DOHH2 (cell line): ENCODE measurements at regions not wholly inside any gene's neighbourhood (a gene's known extent, or its start where the extent isn't known, plus 50 kb on each side); places are given as distances from the start of the nearest gene placed in this dataset.

Experiments
- H3F3A ChIP-seq: fragments of 200-600 bp; sonication (generic), shearing (Covaris generic); 2 replicates; pipeline ENCODE4 v1.6.0; 2016; ENCODE audit warnings: antibody characterized with exemption, mild to moderate bottlenecking; ENCODE audit not compliant: control insufficient read depth, insufficient read depth
- H3K27ac ChIP-seq: fragments of 200-600 bp; sonication (generic); 2 replicates; pipeline ENCODE4 v1.5.1; 2014; ENCODE audit warnings: low read depth, mild to moderate bottlenecking, low read length, moderate library complexity
- H3K27me3 ChIP-seq: fragments of 200-600 bp; sonication (generic); 2 replicates; pipeline ENCODE4 v1.6.1; 2014; ENCODE audit warnings: mild to moderate bottlenecking, low read length, mixed read lengths; ENCODE audit not compliant: control insufficient read depth
- H3K36me3 ChIP-seq: fragments of 200-600 bp; sonication (generic); 2 replicates; pipeline ENCODE4 v1.6.1; 2014; ENCODE audit warnings: mild to moderate bottlenecking, low read length, moderate library complexity, mixed read lengths; ENCODE audit not compliant: control insufficient read depth
- H3K4me1 ChIP-seq: fragments of 200-600 bp; sonication (generic); 2 replicates; pipeline ENCODE4 v1.6.1; 2014; ENCODE audit warnings: mild to moderate bottlenecking, low read length, mixed read lengths; ENCODE audit not compliant: control insufficient read depth
- H3K4me2 ChIP-seq: fragments of 200-600 bp; sonication (generic); 2 replicates; pipeline ENCODE4 v1.6.0; 2014; ENCODE audit warnings: mild to moderate bottlenecking, low read length, moderate library complexity
- H3K4me3 ChIP-seq: fragments of 200-600 bp; sonication (generic); 2 replicates; pipeline ENCODE4 v1.5.1; 2014; ENCODE audit warnings: mild to moderate bottlenecking, low read length, mixed read lengths
- H3K79me2 ChIP-seq: fragments of 200-600 bp; sonication (generic); 2 replicates; pipeline ENCODE4 v1.6.1; 2014; ENCODE audit warnings: mild to moderate bottlenecking, low read length, mixed read lengths; ENCODE audit not compliant: control insufficient read depth
- H3K9me2 ChIP-seq: fragments of 200-600 bp; sonication (generic); replicated peaks from 2 replicates; pipeline ENCODE4 v1.6.1; 2014; ENCODE audit warnings: mild to moderate bottlenecking, low read length, mixed read lengths; ENCODE audit not compliant: control insufficient read depth
- H3K9me3 ChIP-seq: fragments of 200-600 bp; sonication (generic); 2 replicates; pipeline ENCODE4 v1.6.1; 2014; ENCODE audit warnings: antibody characterized with exemption, low read length, mixed read lengths; ENCODE audit not compliant: control insufficient read depth, insufficient read depth
- H4K20me1 ChIP-seq: fragments of 200-600 bp; sonication (generic); 2 replicates; pipeline ENCODE4 v1.6.0; 2014; ENCODE audit warnings: low read depth, mild to moderate bottlenecking, antibody characterized with exemption, low read length, moderate library complexity; ENCODE audit not compliant: control insufficient read depth, insufficient read depth
- EZH2phosphoT487 ChIP-seq: fragments of 200-600 bp; sonication (generic); IDR thresholded peaks from 2 replicates; pipeline ENCODE4 v1.6.1; 2017; ENCODE audit warnings: borderline replicate concordance, mild to moderate bottlenecking, antibody characterized with exemption, low read length, moderate library complexity, mixed read lengths
- TF ChIP-seq, protein P1 (sequence below): fragments of 200-600 bp; sonication (generic); IDR thresholded peaks from one replicate; pipeline ENCODE4 v1.5.1; 2014; ENCODE audit warnings: antibody characterized with exemption, mild to moderate bottlenecking, low read depth, low read length; ENCODE audit not compliant: poor library complexity, severe bottlenecking

DNA sequence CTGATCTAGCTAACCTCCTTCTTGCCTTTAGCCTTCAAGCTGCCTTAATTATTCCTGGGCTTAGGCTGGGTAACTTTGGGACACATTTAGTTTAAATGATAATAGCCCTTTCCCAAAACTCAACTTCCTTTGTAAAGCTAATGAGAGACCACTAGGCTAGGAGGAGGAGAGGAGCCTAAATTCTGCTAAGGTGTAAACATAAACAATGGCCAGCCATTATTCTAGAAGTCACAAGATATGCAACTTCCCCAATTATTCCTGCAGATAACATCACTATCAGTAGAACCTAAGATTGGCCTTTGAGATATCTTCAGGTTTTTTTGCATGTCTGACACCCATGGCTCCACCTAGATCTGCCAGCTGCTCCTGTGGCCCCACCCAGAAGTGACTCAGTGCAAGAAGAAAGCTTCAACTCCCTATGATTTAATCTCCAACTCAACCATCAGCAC is 131.2 kb upstream of the FAM20A start:
- no peaks in the 10 kb centered on the region for H3K36me3 ChIP-seq
- H3K4me2 ChIP-seq, result no peak overlapping the region
- H3K9me3 ChIP-seq, result no peaks in the 10 kb centered on the region
- no peaks in the 10 kb centered on the region for H3K4me1 ChIP-seq
- H3F3A ChIP-seq, result no peaks in the 10 kb centered on the region
- H3K27ac ChIP-seq, result no peak overlapping the region
- TF ChIP-seq, protein P1, sequence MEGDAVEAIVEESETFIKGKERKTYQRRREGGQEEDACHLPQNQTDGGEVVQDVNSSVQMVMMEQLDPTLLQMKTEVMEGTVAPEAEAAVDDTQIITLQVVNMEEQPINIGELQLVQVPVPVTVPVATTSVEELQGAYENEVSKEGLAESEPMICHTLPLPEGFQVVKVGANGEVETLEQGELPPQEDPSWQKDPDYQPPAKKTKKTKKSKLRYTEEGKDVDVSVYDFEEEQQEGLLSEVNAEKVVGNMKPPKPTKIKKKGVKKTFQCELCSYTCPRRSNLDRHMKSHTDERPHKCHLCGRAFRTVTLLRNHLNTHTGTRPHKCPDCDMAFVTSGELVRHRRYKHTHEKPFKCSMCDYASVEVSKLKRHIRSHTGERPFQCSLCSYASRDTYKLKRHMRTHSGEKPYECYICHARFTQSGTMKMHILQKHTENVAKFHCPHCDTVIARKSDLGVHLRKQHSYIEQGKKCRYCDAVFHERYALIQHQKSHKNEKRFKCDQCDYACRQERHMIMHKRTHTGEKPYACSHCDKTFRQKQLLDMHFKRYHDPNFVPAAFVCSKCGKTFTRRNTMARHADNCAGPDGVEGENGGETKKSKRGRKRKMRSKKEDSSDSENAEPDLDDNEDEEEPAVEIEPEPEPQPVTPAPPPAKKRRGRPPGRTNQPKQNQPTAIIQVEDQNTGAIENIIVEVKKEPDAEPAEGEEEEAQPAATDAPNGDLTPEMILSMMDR, result no peak
- TF ChIP-seq EZH2phosphoT487, result no peak
- no peaks in the 10 kb centered on the region for H3K79me2 ChIP-seq
- no peaks in the 10 kb centered on the region for H3K9me2 ChIP-seq
- H3K27me3 ChIP-seq, result no peaks in the 10 kb centered on the region
- H3K4me3 ChIP-seq, result no peak overlapping the region
- no peaks in the 10 kb centered on the region for H4K20me1 ChIP-seq

DNA sequence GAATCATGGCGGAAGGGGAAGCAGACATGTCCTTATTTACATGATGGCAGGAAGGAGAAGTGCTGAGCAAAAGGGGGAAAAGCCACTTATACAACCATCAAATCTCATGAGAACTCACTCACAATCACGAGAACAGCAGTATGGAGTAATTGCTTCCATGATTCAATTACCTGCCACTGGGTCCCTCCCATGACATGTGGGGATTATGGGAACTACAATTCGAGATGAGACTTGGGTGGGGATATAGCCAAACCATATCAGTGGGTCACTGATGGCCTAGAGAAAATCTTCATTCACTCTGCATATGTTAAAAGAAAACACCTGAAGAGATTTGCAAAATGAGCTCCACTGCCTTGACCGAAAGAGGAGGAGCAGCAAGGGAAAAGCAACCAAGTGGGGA is 130.3 kb upstream of the FAM20A start:
- no peaks in the 10 kb centered on the region for H3K9me2 ChIP-seq
- H3K4me1 ChIP-seq, result no peaks in the 10 kb centered on the region
- H3K4me2 ChIP-seq, result no peak overlapping the region
- H3K9me3 ChIP-seq, result no peaks in the 10 kb centered on the region
- H4K20me1 ChIP-seq, result no peaks in the 10 kb centered on the region
- no peak for TF ChIP-seq EZH2phosphoT487
- TF ChIP-seq, protein P1, result no peak
- no peak overlapping the region for H3K27ac ChIP-seq
- H3K79me2 ChIP-seq, result no peaks in the 10 kb centered on the region
- no peaks in the 10 kb centered on the region for H3F3A ChIP-seq
- H3K27me3 ChIP-seq, result no peaks in the 10 kb centered on the region
- H3K4me3 ChIP-seq, result no peak overlapping the region
- no peaks in the 10 kb centered on the region for H3K36me3 ChIP-seq

DNA sequence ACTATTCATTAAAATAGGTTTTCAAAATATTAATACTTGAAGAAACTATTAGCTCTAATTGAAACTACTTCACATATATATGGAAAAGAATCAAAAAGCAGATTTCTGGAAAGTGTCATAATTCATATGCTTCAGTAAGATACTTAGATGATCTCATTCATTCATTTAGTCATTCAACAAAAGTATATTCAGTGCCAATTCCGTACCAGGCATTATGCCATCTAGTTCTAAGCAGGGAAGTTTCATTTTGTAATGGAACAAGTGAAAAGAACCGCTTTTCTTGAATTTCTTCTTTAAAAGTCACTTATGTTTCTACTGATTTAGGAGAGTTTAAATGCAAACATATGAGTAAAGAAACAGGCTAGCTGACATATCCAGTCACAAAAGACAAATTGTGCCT is 118.3 kb upstream of the FAM20A start:
- H3K9me2 ChIP-seq, result no peaks in the 10 kb centered on the region
- no peaks in the 10 kb centered on the region for H3K79me2 ChIP-seq
- no peaks in the 10 kb centered on the region for H3F3A ChIP-seq
- no peaks in the 10 kb centered on the region for H3K36me3 ChIP-seq
- TF ChIP-seq, protein P1, result no peak
- no peak for TF ChIP-seq EZH2phosphoT487
- no peaks in the 10 kb centered on the region for H3K9me3 ChIP-seq
- no peak overlapping the region for H3K4me3 ChIP-seq
- H3K4me1 ChIP-seq, result no peaks in the 10 kb centered on the region
- H3K27me3 ChIP-seq, result no peaks in the 10 kb centered on the region
- H3K27ac ChIP-seq, result no peak overlapping the region
- no peaks in the 10 kb centered on the region for H4K20me1 ChIP-seq
- H3K4me2 ChIP-seq, result no peak overlapping the region

DNA sequence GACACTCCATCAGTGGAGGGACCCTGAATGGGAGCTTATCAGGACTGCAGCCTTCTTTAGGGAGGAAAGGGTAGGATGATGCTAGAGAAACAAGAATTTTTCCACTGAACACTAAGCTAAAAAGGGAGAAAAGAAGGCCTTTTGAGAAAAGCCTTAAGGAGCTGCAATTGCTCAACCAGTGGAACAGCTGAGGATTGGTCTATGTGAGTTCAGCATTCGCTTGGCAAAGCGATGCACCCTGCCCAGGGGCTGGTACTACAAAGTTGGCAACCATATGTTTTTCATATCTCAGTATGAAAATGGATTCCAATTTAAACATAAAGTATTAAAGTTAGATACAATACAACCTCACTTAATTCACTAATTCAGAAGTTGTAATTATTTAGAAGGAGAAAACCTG is 117.8 kb upstream of the FAM20A start:
- H3K4me2 ChIP-seq, result no peak overlapping the region

More for the DNA sequence above, 117.8 kb upstream of the FAM20A start:
- H3K79me2 ChIP-seq, result no peaks in the 10 kb centered on the region
- no peaks in the 10 kb centered on the region for H3K27me3 ChIP-seq
- no peak overlapping the region for H3K4me3 ChIP-seq
- H3K9me2 ChIP-seq, result no peaks in the 10 kb centered on the region
- H3K9me3 ChIP-seq, result no peaks in the 10 kb centered on the region
- no peak overlapping the region for H3K27ac ChIP-seq
- no peaks in the 10 kb centered on the region for H3K36me3 ChIP-seq
- H3K4me1 ChIP-seq, result no peaks in the 10 kb centered on the region
- no peaks in the 10 kb centered on the region for H4K20me1 ChIP-seq
- H3F3A ChIP-seq, result no peaks in the 10 kb centered on the region
- TF ChIP-seq, protein P1, result no peak
- TF ChIP-seq EZH2phosphoT487, result no peak
